Heart left ventricle (tissue), 16 donors: ENCODE measurements at regions not wholly inside any gene's neighbourhood (a gene's known extent, or its start where the extent isn't known, plus 50 kb on each side); places are given as distances from the start of the nearest gene placed in this dataset.

ENCODE experiments used
- ATAC-seq, 4 donors: fragments of 200-7000 bp; cut with Tn5 transposase; one replicate each; pipeline ENCODE4 v1.9.1; 2020 to 2022; ENCODE audit warnings: moderate library complexity in 4 of 4, mild to moderate bottlenecking in 3 of 4, moderate number of reproducible peaks in 1 of 4
- DNase-seq, 5 donors: peaks; one replicate each; pipeline ENCODE4 v3.0.0-alpha.2; 2020
- H3K27ac ChIP-seq, 12 donors: fragments of 200-600 bp; sonication (generic) in 4 of 12; one replicate each; pipeline versions ENCODE4 v1.5.0 to v1.8.0; 2016 to 2022; ENCODE audit warnings: mild to moderate bottlenecking in 2 of 12
- H3K27me3 ChIP-seq, 9 donors: fragments of 200-600 bp; sonication (generic) in 2 of 9; one replicate each; pipeline versions ENCODE4 v1.5.1 to v1.8.0; 2016 to 2022; ENCODE audit warnings: mild to moderate bottlenecking in 3 of 9
- H3K36me3 ChIP-seq, 9 donors: fragments of 200-600 bp; sonication (generic) in 2 of 9; one replicate each; pipeline versions ENCODE4 v1.5.0 to v1.8.0; 2018 to 2022; ENCODE audit warnings: mild to moderate bottlenecking in 2 of 9
- H3K4me1 ChIP-seq, 12 donors: fragments of 200-600 bp; sonication (generic) in 4 of 12; one replicate each; pipeline versions ENCODE4 v1.5.0 to v1.8.0; 2016 to 2022; ENCODE audit warnings: mild to moderate bottlenecking in 3 of 12
- H3K4me3 ChIP-seq, 12 donors: fragments of 200-600 bp; sonication (generic) in 4 of 12; one replicate each; pipeline versions ENCODE4 v1.5.0 to v1.8.0; 2017 to 2022; ENCODE audit warnings: mild to moderate bottlenecking in 9 of 12, moderate library complexity in 4 of 12
- H3K9me3 ChIP-seq, 12 donors: fragments of 200-600 bp; sonication (generic) in 4 of 12; one replicate each; pipeline versions ENCODE4 v1.5.0 to v1.8.0; 2016 to 2022; ENCODE audit warnings: mild to moderate bottlenecking in 1 of 12
- CTCF ChIP-seq, 12 donors: fragments of 200-600 bp; sonication (generic) in 4 of 12; IDR thresholded peaks; one replicate each; pipeline versions ENCODE4 v1.5.0 to v1.8.0; 2018 to 2022; ENCODE audit warnings: antibody characterized with exemption in 12 of 12, mild to moderate bottlenecking in 5 of 12
- POLR2A ChIP-seq, 2 donors: fragments of 450-650 bp; IDR thresholded peaks; one replicate each; pipeline ENCODE4 v1.6.1; 2017; ENCODE audit warnings: antibody characterized with exemption in 2 of 2, mild to moderate bottlenecking in 2 of 2, moderate library complexity in 2 of 2
- WGBS, 4 donors: extraction: QIAGEN DNeasy Blood & Tissue Kit in 2 of 4; methylation state at CpG; one replicate each; pipeline versions ENCODE4 v1.1.5 to v1.1.7; 2013 to 2018; 5-methylcytosine and 5-hydroxymethylcytosine counted together
- intact Hi-C, 10 donors: fragments of 100-400 bp; cut with DNase I; formaldehyde crosslinking; loops; one replicate each; pipeline versions ENCODE4 v1.11.1 to v1.14.2; 2022
- donor health status: ischemic (EF 13 %, LVEDD 7.1; RV severe dilation, severe dysfunction).
- donor health status: healthy with polysubstance abuse.
- donor health status: DM: no; HTN: yes; CAD: no.
- donor health status: DM: no; HTN: no; CAD: no.
- donor health status: ischemic (EF 25% LVEDD 6.9; RV normal size, moderate dysfunction).
- donor health status: ischemic (EF 25% LVEDD 5.7; RV mildly dilated, moderate dysfunction).
- donor health status: healthy.
- donor health status: DM: yes; HTN: yes; CAD: no.
- donor health status: ischemic (EF 35%, LVEDD 5.7; RV mildly dilated, moderate dysfunction).
- donor health status: nonischemic (EF 11% LVEDD 7.7; RV severe dilation, severe dysfunction).
- donor health status: DM: yes; HTN: yes; CAD: no.
- donor health status: PGD.
- donor health status: ischemic (EF 29% LVEDD 5.4; RV normal size, mild dysfunction).
- donor health status: nonischemic (EF 23%, LVEDD 6.1; RV moderate dilation, normal function).

DNA sequence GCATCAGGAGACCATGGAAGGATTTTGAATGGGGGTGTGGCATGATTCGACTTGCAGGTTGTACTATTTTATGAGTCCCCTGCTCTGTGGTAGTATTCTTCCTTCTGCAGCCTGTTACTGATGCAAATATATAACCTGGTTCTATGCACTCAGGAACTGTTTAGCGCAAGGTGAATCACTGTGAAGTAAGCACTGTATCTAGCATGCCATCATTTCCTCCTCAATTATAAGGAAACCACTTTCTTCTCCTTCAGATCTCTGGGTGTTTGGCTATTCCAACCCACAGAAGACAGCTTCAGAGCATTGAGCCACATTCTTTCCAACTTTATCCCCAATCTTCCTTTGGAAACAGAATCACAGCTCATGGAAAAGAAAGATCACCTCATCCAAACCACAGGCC, 176.7 kb downstream of the DIPK2A start:
- no peak for DNase-seq

DNA sequence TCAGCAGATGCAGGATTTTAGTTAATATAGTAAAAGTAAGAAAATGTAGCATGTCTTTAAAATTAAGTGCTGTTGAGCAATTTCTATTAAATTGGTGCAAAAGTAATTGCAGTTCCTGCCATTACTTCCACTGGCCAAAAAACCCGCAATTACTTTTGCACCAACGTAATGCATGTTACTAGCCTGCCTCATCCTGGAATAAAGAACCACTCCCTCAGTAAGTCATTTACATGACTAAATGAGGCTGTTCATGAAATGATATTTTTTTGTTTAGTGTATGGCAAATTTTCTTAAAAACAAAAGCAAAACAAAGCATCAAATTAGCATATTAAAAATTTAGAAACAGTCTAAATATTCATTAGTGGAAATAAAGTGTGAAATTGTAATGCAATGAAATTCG, 180.4 kb downstream of the DIPK2A start:
- no peak for ATAC-seq
- peaks cover 0 to 3% (median 0%) of the 10 kb centered on the region in 12 donors for H3K9me3 ChIP-seq
- H3K27ac ChIP-seq, result no peak overlapping the region
- H3K4me1 ChIP-seq, result no peaks in the 10 kb centered on the region
- H3K36me3 ChIP-seq, result no peaks in the 10 kb centered on the region
- 92 to 94% (median 93%) methylated on average over 3 of the region's 3 CpGs for WGBS, 4 donors
- no peak overlapping the region for H3K4me3 ChIP-seq
- no peak for DNase-seq
- intact Hi-C loops, result no loop called here
- H3K27me3 ChIP-seq, result no peaks in the 10 kb centered on the region
- TF ChIP-seq POLR2A (IDR thresholded peaks at IDR 0.05) (no peak), CTCF (IDR thresholded peaks at IDR 0.05) (no peak)

More for the DNA sequence above, 176.7 kb downstream of the DIPK2A start:
- WGBS, 4 donors, result 93 to 100% (median 96%) methylated on average over 2 of the region's 2 CpGs
- no peaks in the 10 kb centered on the region for H3K4me1 ChIP-seq
- H3K27me3 ChIP-seq, result no peaks in the 10 kb centered on the region
- no peaks in the 10 kb centered on the region for H3K36me3 ChIP-seq
- H3K9me3 ChIP-seq, result no peaks in the 10 kb centered on the region
- no peak overlapping the region for H3K4me3 ChIP-seq
- intact Hi-C loops, result no loop called here
- ATAC-seq, result no peak
- TF ChIP-seq CTCF (IDR thresholded peaks at IDR 0.05) (no peak), POLR2A (IDR thresholded peaks at IDR 0.05) (no peak)
- no peak overlapping the region for H3K27ac ChIP-seq

DNA sequence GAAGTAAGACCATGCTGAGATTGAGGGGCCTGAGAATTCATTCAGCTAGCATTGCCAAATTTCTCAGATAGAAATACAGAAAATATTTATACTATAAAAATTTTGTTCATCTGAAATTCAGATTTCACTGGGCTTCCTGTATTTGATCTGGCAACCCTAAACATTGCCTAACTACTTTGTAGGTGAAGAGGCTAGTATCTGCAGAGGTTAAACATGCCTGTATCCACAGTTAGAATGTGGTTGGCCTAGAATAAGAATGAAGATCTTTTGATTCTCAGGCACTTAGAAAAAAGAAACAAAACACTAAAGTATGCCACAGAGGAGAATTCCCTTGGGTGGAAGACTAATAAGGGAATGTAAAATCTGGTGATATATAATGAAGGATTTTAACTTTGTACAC, 189.0 kb downstream of the DIPK2A start:
- Histone ChIP-seq H3K4me3 (no peak overlapping the region), H3K4me1 (no peaks in the 10 kb centered on the region), H3K9me3 (peaks cover 0 to 1% (median 0%) of the 10 kb centered on the region in 12 donors), H3K27me3 (no peaks in the 10 kb centered on the region), H3K27ac (no peak overlapping the region), H3K36me3 (no peaks in the 10 kb centered on the region)
- no peak for ATAC-seq
- no peak for DNase-seq
- intact Hi-C loops, result no loop called here
- no peak for TF ChIP-seq POLR2A (IDR thresholded peaks at IDR 0.05)
- TF ChIP-seq CTCF (IDR thresholded peaks at IDR 0.05), result no peak

DNA sequence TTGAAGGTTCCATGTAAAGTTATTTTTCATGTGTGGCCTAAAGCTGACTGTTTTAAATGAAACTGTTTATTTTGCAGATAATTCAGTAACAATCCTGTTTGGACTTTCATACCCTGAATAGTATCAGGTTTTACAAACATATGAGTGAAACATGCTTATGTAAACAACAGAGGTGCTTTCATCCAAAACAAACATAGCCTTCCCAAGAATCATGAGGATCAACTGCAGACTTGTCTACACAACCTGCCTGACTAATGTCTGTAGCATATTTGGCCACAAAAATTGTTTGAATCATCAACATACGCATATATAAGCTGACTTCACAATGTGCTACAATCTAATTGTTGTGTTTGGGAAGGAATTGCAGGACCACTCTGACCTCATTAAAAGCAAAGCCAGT, 190.4 kb downstream of the DIPK2A start:
- Histone ChIP-seq H3K27ac (no peak overlapping the region), H3K36me3 (no peaks in the 10 kb centered on the region), H3K4me3 (no peak overlapping the region), H3K27me3 (no peaks in the 10 kb centered on the region), H3K4me1 (no peaks in the 10 kb centered on the region), H3K9me3 (no peaks in the 10 kb centered on the region)
- no peak for DNase-seq
- intact Hi-C loops, result no loop called here
- ATAC-seq, result no peak
- TF ChIP-seq POLR2A (IDR thresholded peaks at IDR 0.05), result no peak
- no peak for TF ChIP-seq CTCF (IDR thresholded peaks at IDR 0.05)
- 79 to 85% (median 82%) methylated on average over 1 of the region's 1 CpG for WGBS, 4 donors
